ENCODE measurements at regions not wholly inside any gene's neighbourhood (a gene's known extent, or its start where the extent isn't known, plus 50 kb on each side); places are given as distances from the start of the nearest gene placed in this dataset.

- TF ChIP-seq HNF1A (IDR thresholded peaks at IDR 0.05; ENCODE audit: low read depth): peak; percentile 73
- peak; percentile 88; the same call in 1 of the 2 replicates for TF ChIP-seq HNF1A (CRISPR knock-in tag; IDR thresholded peaks at IDR 0.05; ENCODE audit: borderline replicate concordance)
- TF ChIP-seq ZNF33B (CRISPR knock-in tag; IDR thresholded peaks at IDR 0.05): no peak; the same call in 1 of the 2 replicates
- TF ChIP-seq ARNT2 (CRISPR knock-in tag; IDR thresholded peaks at IDR 0.05; ENCODE audit: low read depth): no peak
- no peak for TF ChIP-seq PRMT3 (CRISPR knock-in tag; IDR thresholded peaks at IDR 0.05; ENCODE audit: borderline replicate concordance, low read depth)
- TF ChIP-seq SP5 (CRISPR knock-in tag; IDR thresholded peaks at IDR 0.05; ENCODE audit: borderline replicate concordance, low read depth): peak; percentile 98
- TF ChIP-seq U2AF1 (optimal IDR thresholded peaks at IDR 0.05; ENCODE audit: low read depth, low read length): no peak
- peak; percentile 88 for TF ChIP-seq RXRA (CRISPR knock-in tag; IDR thresholded peaks at IDR 0.05)
- TF ChIP-seq KDM1A (CRISPR knock-in tag; IDR thresholded peaks at IDR 0.05): no peak
- no peak for TF ChIP-seq TRAFD1 (CRISPR knock-in tag; IDR thresholded peaks at IDR 0.05; ENCODE audit: borderline replicate concordance)
- peak; percentile 72; the same call in 1 of the 2 replicates for TF ChIP-seq IKZF5 (CRISPR knock-in tag; IDR thresholded peaks at IDR 0.05)
- TF ChIP-seq EED (CRISPR knock-in tag; IDR thresholded peaks at IDR 0.05): no peak
- no peak for TF ChIP-seq ZBTB1 (CRISPR knock-in tag; IDR thresholded peaks at IDR 0.05; ENCODE audit: borderline replicate concordance)
- no peak for TF ChIP-seq CC2D1A (CRISPR knock-in tag; IDR thresholded peaks at IDR 0.05)
- TF ChIP-seq CBX1 (IDR thresholded peaks at IDR 0.05; ENCODE audit: low read depth): no peak
- TF ChIP-seq HES4 (CRISPR knock-in tag; IDR thresholded peaks at IDR 0.05; ENCODE audit: borderline replicate concordance): no peak
- TF ChIP-seq SP1 (IDR thresholded peaks at IDR 0.05): no peak
- TF ChIP-seq SP1 (CRISPR knock-in tag; IDR thresholded peaks at IDR 0.05): no peak
- TF ChIP-seq ZNF274 (CRISPR knock-in tag; IDR thresholded peaks at IDR 0.05): no peak
- peak; percentile 91 for TF ChIP-seq RARA (CRISPR knock-in tag; IDR thresholded peaks at IDR 0.05)
- TF ChIP-seq PHB2 (IDR thresholded peaks at IDR 0.05; ENCODE audit: partially characterized antibody): no peak
These were observed 247.1 kb upstream of the ANKRD55 start (continued) for GRCh38 chr5:56480078-56480704.

All from HepG2 (cell line).